BJ (cell line): ENCODE measurements at regions not wholly inside any gene's neighbourhood (a gene's known extent, or its start where the extent isn't known, plus 50 kb on each side); places are given as distances from the start of the nearest gene placed in this dataset.
"Not testable (repeated sequence)": the region's sequence is repeated elsewhere in the genome, so short reads cannot be mapped to it uniquely, and the experiment has no call there.

ENCODE experiments used
- CTCF ChIA-PET: fragments of 350-600 bp; formaldehyde crosslinking; extraction: SDS; loops from one replicate; lab custom pipeline; 2021; ENCODE audit warnings: antibody characterized with exemption, inconsistent platforms; lab: Yijun Ruan, JAX
- POLR2A ChIA-PET: fragments of 300-600 bp; sonication (Branson Sonifier 250); formaldehyde crosslinking; extraction: SDS; loops from one replicate; lab custom pipeline; 2021; ENCODE audit warnings: antibody characterized with exemption; lab: Charles Lee
- DNase-seq: peaks from one replicate; pipeline ENCODE4 v3.0.0-alpha.2; 2011; ENCODE audit warnings: low read depth
- H3K27me3 ChIP-seq: 2 replicates; pipeline ENCODE4 v1.6.0; 2011; ENCODE audit warnings: low read length; ENCODE audit not compliant: control insufficient read depth, insufficient read depth
- H3K36me3 ChIP-seq: 2 replicates; pipeline ENCODE4 v1.5.1; 2011; ENCODE audit warnings: low read length; ENCODE audit not compliant: control insufficient read depth, insufficient read depth
- H3K4me3 ChIP-seq: 2 replicates; pipeline ENCODE4 v1.5.1; 2011; ENCODE audit warnings: low read depth, mild to moderate bottlenecking, control low read depth, low read length
- TF ChIP-seq, protein P1 (sequence below): IDR thresholded peaks from 2 replicates; pipeline ENCODE4 v1.5.1; 2011; ENCODE audit warnings: low read depth, mild to moderate bottlenecking, control low read depth, inconsistent platforms, low read length, moderate library complexity; ENCODE audit not compliant: insufficient read depth

DNA sequence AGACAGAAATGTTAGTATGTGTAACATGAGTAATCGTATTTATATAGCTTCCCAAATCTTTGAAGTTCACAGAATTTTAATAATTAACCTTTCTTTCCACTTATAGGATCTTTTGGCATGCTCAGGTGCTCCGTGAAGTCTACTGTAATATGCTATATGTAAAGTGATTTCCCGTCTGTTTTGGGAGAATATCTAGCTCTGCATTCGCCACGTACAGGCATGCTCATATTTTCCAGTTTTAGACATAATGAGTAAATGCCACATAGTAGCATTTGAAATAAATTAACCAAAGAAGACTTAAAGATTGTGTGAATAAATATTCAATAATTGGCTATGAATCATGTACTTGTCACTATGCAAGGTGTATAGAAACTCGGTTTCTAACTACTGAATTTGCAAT is 189.0 kb upstream of the CSNK1A1L start:
- ChIA-PET POLR2A (no interaction called here), CTCF (no interaction called here)
- no peak for DNase-seq
- no peaks in the 10 kb centered on the region for H3K27me3 ChIP-seq
- no peak overlapping the region for H3K4me3 ChIP-seq
- H3K36me3 ChIP-seq: no peaks in the 10 kb centered on the region
- TF ChIP-seq, protein P1, sequence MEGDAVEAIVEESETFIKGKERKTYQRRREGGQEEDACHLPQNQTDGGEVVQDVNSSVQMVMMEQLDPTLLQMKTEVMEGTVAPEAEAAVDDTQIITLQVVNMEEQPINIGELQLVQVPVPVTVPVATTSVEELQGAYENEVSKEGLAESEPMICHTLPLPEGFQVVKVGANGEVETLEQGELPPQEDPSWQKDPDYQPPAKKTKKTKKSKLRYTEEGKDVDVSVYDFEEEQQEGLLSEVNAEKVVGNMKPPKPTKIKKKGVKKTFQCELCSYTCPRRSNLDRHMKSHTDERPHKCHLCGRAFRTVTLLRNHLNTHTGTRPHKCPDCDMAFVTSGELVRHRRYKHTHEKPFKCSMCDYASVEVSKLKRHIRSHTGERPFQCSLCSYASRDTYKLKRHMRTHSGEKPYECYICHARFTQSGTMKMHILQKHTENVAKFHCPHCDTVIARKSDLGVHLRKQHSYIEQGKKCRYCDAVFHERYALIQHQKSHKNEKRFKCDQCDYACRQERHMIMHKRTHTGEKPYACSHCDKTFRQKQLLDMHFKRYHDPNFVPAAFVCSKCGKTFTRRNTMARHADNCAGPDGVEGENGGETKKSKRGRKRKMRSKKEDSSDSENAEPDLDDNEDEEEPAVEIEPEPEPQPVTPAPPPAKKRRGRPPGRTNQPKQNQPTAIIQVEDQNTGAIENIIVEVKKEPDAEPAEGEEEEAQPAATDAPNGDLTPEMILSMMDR: no peak

DNA sequence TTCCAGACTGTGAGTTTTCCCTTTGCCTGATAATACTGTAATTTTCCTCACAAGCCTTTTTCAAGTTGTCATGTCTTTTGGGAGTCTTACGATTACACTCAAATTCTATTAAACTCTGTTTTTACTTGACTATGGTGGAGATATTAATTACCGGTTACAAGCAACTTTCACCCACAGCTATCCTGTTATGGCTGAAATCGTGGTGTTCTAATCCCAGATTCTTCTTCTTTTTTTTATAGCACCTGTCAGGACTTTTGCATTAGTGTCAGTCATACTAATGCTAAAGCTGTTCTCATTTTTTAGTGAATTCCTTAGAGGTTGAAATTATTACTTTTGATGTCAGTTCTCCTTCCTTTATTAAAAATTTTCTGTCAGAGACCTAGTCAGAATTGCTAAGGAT is 187.8 kb upstream of the CSNK1A1L start:
- POLR2A ChIA-PET: no interaction called here
- H3K4me3 ChIP-seq: no peak overlapping the region
- DNase-seq: no peak
- TF ChIP-seq, protein P1: no peak
- H3K36me3 ChIP-seq: no peaks in the 10 kb centered on the region
- CTCF ChIA-PET: no interaction called here
- no peaks in the 10 kb centered on the region for H3K27me3 ChIP-seq

DNA sequence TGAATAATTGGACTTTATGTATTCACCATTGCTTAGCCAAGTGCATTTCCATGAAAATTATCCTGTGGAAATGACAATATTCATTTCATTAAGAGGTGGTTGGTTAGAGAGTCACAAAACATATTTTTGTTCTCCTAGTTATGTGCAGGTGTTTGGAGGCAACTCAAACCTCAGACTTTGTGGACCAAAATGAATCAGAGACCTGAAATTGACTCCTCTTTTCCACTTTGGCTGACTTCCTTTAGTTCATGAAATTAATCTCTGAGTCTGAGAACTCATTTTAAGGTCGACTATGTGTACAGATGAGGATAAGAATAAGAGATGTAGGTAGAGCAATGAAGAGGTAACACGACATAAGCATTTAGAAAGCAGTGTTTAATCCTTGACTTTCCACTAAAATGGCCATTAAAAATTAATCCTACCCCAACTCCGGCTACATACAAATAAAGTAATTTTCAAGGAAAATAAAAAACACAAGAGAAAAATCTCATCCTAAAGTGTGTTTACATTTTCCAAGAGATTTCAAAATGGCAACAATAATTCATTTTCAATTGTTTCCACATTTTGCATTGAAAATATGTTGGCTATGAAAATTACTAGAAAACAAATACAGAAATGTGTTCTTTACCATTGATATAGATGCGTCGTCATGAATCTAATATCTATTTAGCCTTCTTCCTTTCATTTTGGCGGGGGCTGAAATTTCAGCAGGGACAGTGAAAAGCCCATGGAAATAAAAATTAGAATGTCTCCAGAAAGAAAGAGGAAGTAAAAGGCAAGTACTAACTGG is 185.4 kb upstream of the CSNK1A1L start:
- H3K27me3 ChIP-seq: no peaks in the 10 kb centered on the region
- H3K36me3 ChIP-seq: no peaks in the 10 kb centered on the region
- TF ChIP-seq, protein P1: no peak
- ChIA-PET CTCF (no interaction called here), POLR2A (no interaction called here)
- no peak overlapping the region for H3K4me3 ChIP-seq
- no peak for DNase-seq

DNA sequence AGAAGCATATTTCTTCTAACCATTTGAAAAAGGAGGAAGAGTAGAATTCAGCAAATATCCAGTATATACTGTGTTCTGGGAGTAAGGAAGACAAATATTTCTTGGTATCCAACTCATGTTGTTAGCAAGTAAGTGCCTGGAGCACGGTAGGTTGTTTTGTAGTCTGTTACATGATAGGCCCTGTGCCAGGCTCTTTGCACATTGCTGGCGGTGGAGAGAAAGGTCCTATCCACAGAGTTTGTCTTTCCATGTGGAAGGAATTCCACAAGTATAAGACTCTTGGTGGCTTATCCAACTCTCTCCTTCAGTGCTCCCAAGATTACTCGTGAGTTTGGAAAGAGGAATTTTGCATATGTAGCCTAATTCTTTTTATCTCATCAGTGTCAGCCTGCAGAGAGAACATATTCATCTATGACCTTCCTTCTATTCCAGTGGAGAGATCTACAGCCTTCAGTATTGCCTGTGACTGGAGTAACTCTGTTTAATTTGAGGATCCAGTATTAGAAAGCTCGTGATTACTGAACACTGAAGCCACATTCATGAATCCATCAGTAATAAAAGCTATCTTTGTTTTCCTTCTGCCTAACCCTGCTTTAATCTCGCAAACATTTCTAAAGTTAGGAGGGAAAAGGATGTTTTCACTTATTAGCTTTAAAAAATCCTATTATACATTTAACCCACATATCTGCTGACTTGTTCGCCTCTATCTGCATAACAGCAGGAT is 183.9 kb upstream of the CSNK1A1L start:
- ChIA-PET POLR2A (interaction anchor here (0.6 kb wide), 1 partner anchor 14 kb away, joined by 5 read pairs; no protein-coding TSS in a partner anchor), CTCF (interaction anchor here (1.3 kb wide), 1 partner anchor 9 kb away, joined by 4 read pairs; no protein-coding TSS in a partner anchor)
- Histone ChIP-seq H3K27me3 (no peaks in the 10 kb centered on the region), H3K4me3 (no peak overlapping the region), H3K36me3 (no peaks in the 10 kb centered on the region)
- no peak for DNase-seq
- TF ChIP-seq, protein P1: no peak

DNA sequence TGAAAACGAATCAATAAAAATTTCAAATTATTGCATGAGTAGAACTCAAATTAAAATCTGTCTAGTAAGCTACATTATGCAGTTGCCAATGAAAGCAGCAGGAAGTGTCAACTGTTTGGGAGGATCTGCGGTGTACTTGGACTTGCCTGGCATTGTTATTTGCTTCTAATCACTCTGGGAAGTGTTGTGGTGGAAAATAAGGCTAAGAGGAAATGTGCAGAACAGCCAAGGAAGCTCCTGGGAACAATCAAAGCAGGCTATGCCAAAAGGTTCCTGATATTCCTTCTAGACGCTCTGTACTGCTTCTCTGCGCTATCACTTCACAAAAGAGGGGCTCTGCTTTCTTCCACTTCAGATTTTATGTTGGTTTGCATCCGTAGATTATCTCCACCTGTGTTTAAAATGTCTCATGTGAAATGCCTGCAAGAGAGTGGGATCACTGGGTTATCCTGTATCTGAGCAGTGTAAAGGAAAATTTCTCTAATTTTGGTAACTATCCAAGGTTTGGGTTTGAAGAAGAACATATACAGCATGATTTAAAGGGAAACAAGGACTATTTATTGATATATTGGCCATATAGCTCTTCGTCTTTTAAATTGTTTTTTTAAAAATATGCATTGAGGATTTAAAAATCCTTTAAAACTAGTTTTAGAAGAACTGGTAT is 182.7 kb upstream of the CSNK1A1L start:
- CTCF ChIA-PET: interaction anchor here (1.1 kb wide), 1 partner anchor 12 kb away, joined by 3 read pairs; no protein-coding TSS in a partner anchor
- TF ChIP-seq, protein P1: no peak
- POLR2A ChIA-PET: interaction anchor here (0.6 kb wide), 1 partner anchor 13 kb away, joined by 5 read pairs; no protein-coding TSS in a partner anchor
- no peak for DNase-seq
- Histone ChIP-seq H3K36me3 (no peaks in the 10 kb centered on the region), H3K27me3 (no peaks in the 10 kb centered on the region), H3K4me3 (no peak overlapping the region)

DNA sequence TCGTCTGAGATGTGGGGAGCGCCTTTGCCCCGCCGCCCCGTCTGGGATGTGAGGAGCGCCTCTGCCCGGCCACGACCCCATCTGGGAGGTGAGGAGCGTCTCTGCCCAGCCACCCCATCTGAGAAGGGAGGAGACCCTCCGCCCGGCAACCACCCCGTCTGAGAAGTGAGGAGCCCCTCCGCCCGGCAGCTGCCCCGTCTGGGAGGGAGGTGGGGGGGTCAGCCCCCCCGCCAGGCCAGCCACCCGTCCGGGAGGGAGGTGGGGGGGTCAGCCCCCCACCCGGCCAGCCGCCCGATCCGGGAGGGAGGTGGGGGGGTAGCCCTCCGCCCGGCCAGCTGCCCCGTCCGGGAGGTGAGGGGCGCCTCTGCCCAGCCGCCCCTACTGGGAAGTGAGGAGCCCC is 174.8 kb upstream of the CSNK1A1L start:
- H3K4me3 ChIP-seq, H3K27me3 ChIP-seq, POLR2A ChIA-PET, H3K36me3 ChIP-seq, CTCF ChIA-PET, DNase-seq: not testable (repeated sequence)
